ENCODE measurements at regions not wholly inside any gene's neighbourhood (a gene's known extent, or its start where the extent isn't known, plus 50 kb on each side); places are given as distances from the start of the nearest gene placed in this dataset.

GRCh38 chr11:69986830-69987229, 91.3 kb upstream of the ANO1 start:
- TF ChIP-seq, protein P1, sequence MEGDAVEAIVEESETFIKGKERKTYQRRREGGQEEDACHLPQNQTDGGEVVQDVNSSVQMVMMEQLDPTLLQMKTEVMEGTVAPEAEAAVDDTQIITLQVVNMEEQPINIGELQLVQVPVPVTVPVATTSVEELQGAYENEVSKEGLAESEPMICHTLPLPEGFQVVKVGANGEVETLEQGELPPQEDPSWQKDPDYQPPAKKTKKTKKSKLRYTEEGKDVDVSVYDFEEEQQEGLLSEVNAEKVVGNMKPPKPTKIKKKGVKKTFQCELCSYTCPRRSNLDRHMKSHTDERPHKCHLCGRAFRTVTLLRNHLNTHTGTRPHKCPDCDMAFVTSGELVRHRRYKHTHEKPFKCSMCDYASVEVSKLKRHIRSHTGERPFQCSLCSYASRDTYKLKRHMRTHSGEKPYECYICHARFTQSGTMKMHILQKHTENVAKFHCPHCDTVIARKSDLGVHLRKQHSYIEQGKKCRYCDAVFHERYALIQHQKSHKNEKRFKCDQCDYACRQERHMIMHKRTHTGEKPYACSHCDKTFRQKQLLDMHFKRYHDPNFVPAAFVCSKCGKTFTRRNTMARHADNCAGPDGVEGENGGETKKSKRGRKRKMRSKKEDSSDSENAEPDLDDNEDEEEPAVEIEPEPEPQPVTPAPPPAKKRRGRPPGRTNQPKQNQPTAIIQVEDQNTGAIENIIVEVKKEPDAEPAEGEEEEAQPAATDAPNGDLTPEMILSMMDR (IDR thresholded peaks at IDR 0.05): no peak
- no peak overlapping the region for H3K4me3 ChIP-seq (ENCODE audit: low read depth, poor library complexity, severe bottlenecking)
- no peak for DNase-seq (ENCODE audit: low spot score in 2 of 2)
- intact Hi-C loops (cut with DNase I; ENCODE audit: low total_unique reads): no loop called here
- WGBS, 2 donors: 70 to 78% methylated on average over 9 of the region's 9 CpGs

- no peak for DNase-seq (ENCODE audit: low spot score in 2 of 2)
- 85 to 86% methylated on average over 3 of the region's 3 CpGs for WGBS, 2 donors
- intact Hi-C loops (cut with DNase I; ENCODE audit: low total_unique reads): no loop called here
- no peak overlapping the region for H3K4me3 ChIP-seq (ENCODE audit: low read depth, poor library complexity, severe bottlenecking)
- TF ChIP-seq, protein P1 (IDR thresholded peaks at IDR 0.05): no peak
- no peak for TF ChIP-seq POLR2A (IDR thresholded peaks at IDR 0.05)
Observed at GRCh38 chr11:69992026-69992425, 86.1 kb upstream of the ANO1 start.

DNA sequence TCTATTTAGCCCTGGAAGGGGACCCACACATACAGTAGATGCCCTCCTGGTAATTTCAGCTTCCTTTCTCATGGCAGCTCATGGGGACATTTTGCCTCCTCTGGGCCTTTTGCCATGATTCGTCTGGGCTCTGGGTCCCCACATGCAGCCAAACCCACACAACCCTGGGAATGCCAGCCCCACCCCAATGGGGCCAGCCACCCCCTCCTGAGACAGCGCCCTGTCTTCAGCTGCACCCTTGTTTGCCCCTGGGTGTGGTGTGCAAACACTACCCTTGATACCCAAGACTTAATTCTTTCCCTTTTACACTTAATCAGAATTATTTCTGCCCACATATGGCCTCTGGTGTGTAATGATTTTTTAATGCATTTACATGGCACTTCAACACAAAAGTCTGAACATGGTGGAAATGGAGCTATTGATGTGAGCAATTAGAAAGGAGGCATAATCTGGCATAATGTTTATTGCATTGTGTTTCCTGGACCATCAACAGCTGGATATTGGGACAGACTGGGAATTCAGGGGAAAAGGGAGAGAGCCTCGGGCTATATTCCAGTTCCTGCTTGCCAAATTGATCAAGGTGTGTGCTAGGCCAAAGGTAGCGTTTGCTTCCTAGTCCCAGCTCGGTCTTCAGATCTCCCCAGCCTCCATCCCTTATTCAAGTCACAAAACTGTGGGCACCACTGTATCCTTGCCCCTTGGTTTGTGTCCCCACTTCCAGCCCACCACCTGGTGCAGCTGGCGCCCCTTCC, 85.0 kb upstream of the ANO1 start:
- DNase-seq (ENCODE audit: low spot score in 2 of 2): no peak
- WGBS, 2 donors: 66 to 76% methylated on average over 6 of the region's 6 CpGs
- H3K4me3 ChIP-seq (ENCODE audit: low read depth, poor library complexity, severe bottlenecking): no peak overlapping the region
- intact Hi-C loops (cut with DNase I; ENCODE audit: low total_unique reads): no loop called here
- TF ChIP-seq, protein P1 (IDR thresholded peaks at IDR 0.05): no peak
- TF ChIP-seq POLR2A (IDR thresholded peaks at IDR 0.05): no peak

- 90 to 93% methylated on average over 3 of the region's 3 CpGs for WGBS, 2 donors
- intact Hi-C loops (cut with DNase I; ENCODE audit: low total_unique reads): no loop called here
- H3K4me3 ChIP-seq (ENCODE audit: low read depth, poor library complexity, severe bottlenecking): no peak overlapping the region
- DNase-seq (ENCODE audit: low spot score in 2 of 2): no peak
- TF ChIP-seq, protein P1 (IDR thresholded peaks at IDR 0.05): no peak
- TF ChIP-seq POLR2A (IDR thresholded peaks at IDR 0.05): no peak
Observed at GRCh38 chr11:69994810-69995209, 83.3 kb upstream of the ANO1 start.

GRCh38 chr11:69995697-69996096, 82.4 kb upstream of the ANO1 start:
- no peak for TF ChIP-seq POLR2A (IDR thresholded peaks at IDR 0.05)
- TF ChIP-seq, protein P1 (IDR thresholded peaks at IDR 0.05): no peak
- no peak for DNase-seq (ENCODE audit: low spot score in 2 of 2)
- 86 to 92% methylated on average over 10 of the region's 10 CpGs for WGBS, 2 donors

GRCh38 chr11:69996451-69996850, 81.7 kb upstream of the ANO1 start:
- no peak overlapping the region for H3K4me3 ChIP-seq (ENCODE audit: low read depth, poor library complexity, severe bottlenecking)
- 56 to 90% methylated on average over 1 of the region's 1 CpG for WGBS, 2 donors
- intact Hi-C loops (cut with DNase I; ENCODE audit: low total_unique reads): no loop called here
- no peak for DNase-seq (ENCODE audit: low spot score in 2 of 2)
- TF ChIP-seq, protein P1 (IDR thresholded peaks at IDR 0.05): no peak
- TF ChIP-seq POLR2A (IDR thresholded peaks at IDR 0.05): no peak

More at GRCh38 chr11:69995697-69996096, 82.4 kb upstream of the ANO1 start:
- H3K4me3 ChIP-seq (ENCODE audit: low read depth, poor library complexity, severe bottlenecking): no peak overlapping the region
- intact Hi-C loops (cut with DNase I; ENCODE audit: low total_unique reads): no loop called here
